Prostate gland (tissue), 2 donors: ENCODE measurements at regions not wholly inside any gene's neighbourhood (a gene's known extent, or its start where the extent isn't known, plus 50 kb on each side); places are given as distances from the start of the nearest gene placed in this dataset.

Experiments
- DNase-seq: peaks from one replicate; pipeline ENCODE4 v3.0.0-alpha.2; 2019; ENCODE audit warnings: low spot score
- H3K27ac ChIP-seq, 2 donors: fragments of 200-600 bp; sonication (generic); 2 replicates each; pipeline ENCODE4 v1.5.1; 2017 to 2019
- H3K27me3 ChIP-seq: fragments of 200-600 bp; sonication (generic); replicated peaks from 2 replicates; pipeline ENCODE4 v1.5.1; 2019; ENCODE audit not compliant: insufficient read depth
- H3K36me3 ChIP-seq, 2 donors: fragments of 200-600 bp; sonication (generic); 1 replicate in 1 of 2; 2 replicates in 1 of 2; pipeline versions ENCODE4 v1.5.1 to v1.8.1; 2017 to 2019
- H3K4me1 ChIP-seq: fragments of 200-600 bp; sonication (generic); replicated peaks from 2 replicates; pipeline ENCODE4 v1.5.1; 2019
- H3K4me3 ChIP-seq, 2 donors: fragments of 200-600 bp; sonication (generic); 2 replicates each; pipeline ENCODE4 v1.5.1; 2017 to 2019
- H3K9me3 ChIP-seq: fragments of 200-600 bp; sonication (generic); 2 replicates; pipeline ENCODE4 v1.5.1; 2017
- CTCF ChIP-seq, 4 experiments: fragments of 200-600 bp in 2 of 4; fragments of 450-650 bp in 2 of 4; sonication (generic) in 2 of 4; IDR thresholded peaks; 1 replicate in 3 of 4; 2 replicates in 1 of 4; pipeline ENCODE4 v1.5.1; 2016 to 2019; ENCODE audit warnings: antibody characterized with exemption in 4 of 4, mild to moderate bottlenecking in 2 of 4, moderate library complexity in 2 of 4
- POLR2A ChIP-seq: fragments of 450-650 bp; IDR thresholded peaks from one replicate; pipeline ENCODE4 v1.6.1; 2016; ENCODE audit warnings: antibody characterized with exemption, mild to moderate bottlenecking
- POLR2AphosphoS5 ChIP-seq: sonication (generic); formaldehyde crosslinking; IDR thresholded peaks from one replicate; pipeline ENCODE4 v1.6.1; 2017; ENCODE audit warnings: antibody characterized with exemption
- WGBS: methylation state at CpG from one replicate; pipeline ENCODE4 v1.1.5; 2018; 5-methylcytosine and 5-hydroxymethylcytosine counted together
- intact Hi-C: fragments of 100-400 bp; cut with DNase I; formaldehyde crosslinking; loops from one replicate; pipeline ENCODE4 v1.14.2; 2022

- Histone ChIP-seq H3K9me3 (no peaks in the 10 kb centered on the region), H3K27me3 (no peaks in the 10 kb centered on the region), H3K27ac (no peak overlapping the region), H3K36me3 (no peaks in the 10 kb centered on the region), H3K4me3 (no peak overlapping the region), H3K4me1 (no peaks in the 10 kb centered on the region)
- DNase-seq: no peak
- WGBS: 68% methylated on average over 2 of the region's 2 CpGs
- TF ChIP-seq CTCF (IDR thresholded peaks at IDR 0.05) (no peak), POLR2AphosphoS5 (no peak), POLR2A (no peak)
- intact Hi-C loops: no loop called here
These were observed 180.9 kb downstream of the IPMK start for GRCh38 chr10:58086763-58087150.

GRCh38 chr10:58086144-58086762 lies 181.4 kb downstream of the IPMK start:
- 14% methylated on average over 2 of the region's 2 CpGs for WGBS
- Histone ChIP-seq H3K4me3 (no peak overlapping the region), H3K36me3 (no peaks in the 10 kb centered on the region), H3K9me3 (no peaks in the 10 kb centered on the region), H3K27ac (no peak overlapping the region), H3K4me1 (no peaks in the 10 kb centered on the region), H3K27me3 (no peaks in the 10 kb centered on the region)
- TF ChIP-seq POLR2AphosphoS5: no peak
- TF ChIP-seq POLR2A: no peak
- no peak for TF ChIP-seq CTCF (IDR thresholded peaks at IDR 0.05)
- no peak for DNase-seq
- intact Hi-C loops: no loop called here

GRCh38 chr10:58082248-58082647 lies 185.4 kb downstream of the IPMK start:
- H3K4me3 ChIP-seq: no peak overlapping the region
- H3K27me3 ChIP-seq: no peaks in the 10 kb centered on the region
- no peaks in the 10 kb centered on the region for H3K9me3 ChIP-seq
- DNase-seq: no peak
- TF ChIP-seq CTCF (IDR thresholded peaks at IDR 0.05) (no peak), POLR2AphosphoS5 (no peak), POLR2A (no peak)
- intact Hi-C loops: no loop called here
- no peak overlapping the region for H3K27ac ChIP-seq
- no peaks in the 10 kb centered on the region for H3K36me3 ChIP-seq
- H3K4me1 ChIP-seq: no peaks in the 10 kb centered on the region
- WGBS: 95% methylated on average over 3 of the region's 3 CpGs

GRCh38 chr10:58081353-58081752 lies 186.3 kb downstream of the IPMK start:
- intact Hi-C loops: no loop called here
- H3K36me3 ChIP-seq: no peaks in the 10 kb centered on the region
- H3K9me3 ChIP-seq: no peaks in the 10 kb centered on the region
- no peaks in the 10 kb centered on the region for H3K4me1 ChIP-seq
- no peak for DNase-seq
- H3K4me3 ChIP-seq: no peak overlapping the region
- no peaks in the 10 kb centered on the region for H3K27me3 ChIP-seq
- 15% methylated on average over 2 of the region's 2 CpGs for WGBS
- no peak for TF ChIP-seq POLR2AphosphoS5
- H3K27ac ChIP-seq: no peak overlapping the region

GRCh38 chr10:58079461-58079860 lies 188.2 kb downstream of the IPMK start:
- no peaks in the 10 kb centered on the region for H3K36me3 ChIP-seq
- no peak for TF ChIP-seq CTCF (IDR thresholded peaks at IDR 0.05)
- TF ChIP-seq POLR2AphosphoS5: no peak
- TF ChIP-seq POLR2A: no peak
- H3K9me3 ChIP-seq: no peaks in the 10 kb centered on the region
- no peak for DNase-seq
- H3K27me3 ChIP-seq: no peaks in the 10 kb centered on the region
- no peaks in the 10 kb centered on the region for H3K4me1 ChIP-seq
- no peak overlapping the region for H3K27ac ChIP-seq
- H3K4me3 ChIP-seq: no peak overlapping the region
- intact Hi-C loops: no loop called here
- 93% methylated on average over 2 of the region's 2 CpGs for WGBS
